Left lobe of liver (tissue), 2 donors: ENCODE measurements at regions not wholly inside any gene's neighbourhood (a gene's known extent, or its start where the extent isn't known, plus 50 kb on each side); places are given as distances from the start of the nearest gene placed in this dataset.

Experiments
- ATAC-seq: fragments of 200-7000 bp; cut with Tn5 transposase; one replicate; pipeline ENCODE4 v1.9.1; 2020; ENCODE audit warnings: mild to moderate bottlenecking, moderate library complexity
- DNase-seq: peaks from one replicate; pipeline ENCODE4 v3.0.0-alpha.2; 2020; ENCODE audit warnings: low spot score
- donor health status: DM: no; HTN: no; CAD: no; lungs with moderate emphysema.
- donor health status: DM: no; HTN: yes; CAD: no.

- ATAC-seq, result no peak
- DNase-seq, result no peak
Measured at GRCh38 chr6:23678626-23679025, 447.4 kb upstream of the NRSN1 start.

GRCh38 chr6:23681743-23682142, 444.3 kb upstream of the NRSN1 start:
- ATAC-seq (no peak), DNase-seq (no peak)

- ATAC-seq (no peak), DNase-seq (no peak)
Measured at GRCh38 chr6:23688650-23689049, 437.4 kb upstream of the NRSN1 start.

GRCh38 chr6:23690453-23691049, 435.5 kb upstream of the NRSN1 start:
- DNase-seq (no peak), ATAC-seq (no peak)

GRCh38 chr6:23692184-23692583, 433.8 kb upstream of the NRSN1 start:
- ATAC-seq, result no peak
- DNase-seq, result no peak

DNA sequence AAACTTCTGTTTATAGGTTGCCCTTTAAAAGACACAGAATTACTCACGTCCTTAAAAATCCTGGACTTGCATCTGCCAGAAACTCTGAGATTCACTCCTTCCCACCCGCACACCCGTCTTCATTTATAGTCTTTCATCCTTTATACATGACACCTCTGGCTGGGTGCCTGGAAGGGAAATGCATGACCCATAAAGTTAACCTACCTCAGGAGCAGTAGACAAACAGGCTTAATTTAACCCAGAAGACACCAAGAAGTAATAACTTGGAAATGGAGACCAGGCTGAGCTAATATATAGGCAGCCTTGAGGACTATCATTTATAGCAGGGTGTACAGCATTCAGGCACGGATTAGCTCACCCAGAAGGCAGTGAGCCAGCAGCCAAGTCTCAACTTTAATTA, 429.0 kb upstream of the NRSN1 start:
- ATAC-seq (no peak), DNase-seq (no peak)

- no peak for DNase-seq
- no peak for ATAC-seq
Measured at GRCh38 chr6:23704479-23705052, 421.4 kb upstream of the NRSN1 start.

- DNase-seq (no peak), ATAC-seq (no peak)
Measured at GRCh38 chr6:23705697-23706096, 420.3 kb upstream of the NRSN1 start.

GRCh38 chr6:23712756-23713155, 413.3 kb upstream of the NRSN1 start:
- DNase-seq (no peak), ATAC-seq (no peak)

DNA sequence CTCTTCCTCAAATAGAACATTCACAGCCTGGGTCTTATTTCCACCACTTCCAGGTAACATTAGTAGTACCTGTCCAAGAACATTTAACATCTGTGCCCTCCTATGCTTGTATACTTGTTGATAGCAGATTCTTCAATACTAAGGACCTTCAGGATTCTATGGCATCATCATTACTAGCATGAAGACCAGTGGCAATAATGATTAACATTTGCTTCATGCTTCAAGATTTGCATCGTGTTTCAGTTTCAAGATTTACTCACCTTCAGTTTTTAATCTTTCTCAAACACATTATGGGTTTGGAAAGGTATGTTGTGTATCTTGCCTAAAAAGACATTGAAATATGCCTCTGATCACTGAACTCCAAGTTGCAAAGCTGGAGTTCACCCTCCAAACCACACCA, 412.8 kb upstream of the NRSN1 start:
- no peak for ATAC-seq
- no peak for DNase-seq

DNA sequence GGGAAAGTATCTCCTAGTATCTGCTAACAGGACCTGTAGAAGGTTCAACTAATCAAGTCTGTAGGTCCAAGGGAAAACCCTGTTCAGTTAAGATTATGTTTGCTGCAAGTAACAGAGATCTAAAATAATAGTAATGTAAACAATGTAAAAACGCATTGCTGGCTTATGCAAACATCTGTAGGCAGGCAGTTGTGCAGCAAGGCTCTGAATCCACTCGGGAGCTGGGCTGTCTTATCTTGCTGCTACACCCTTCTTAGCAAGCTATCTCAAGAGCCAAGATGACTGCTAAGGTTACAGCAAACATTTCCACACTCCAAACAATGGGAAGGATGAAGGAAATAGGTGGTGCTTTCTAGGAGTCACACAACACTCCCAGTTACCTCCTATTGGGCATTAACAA, 397.3 kb upstream of the NRSN1 start:
- ATAC-seq (no peak), DNase-seq (no peak)

GRCh38 chr6:23731609-23732008, 394.4 kb upstream of the NRSN1 start:
- DNase-seq, result no peak

GRCh38 chr6:23732521-23732920, 393.5 kb upstream of the NRSN1 start:
- DNase-seq (no peak), ATAC-seq (no peak)

More at GRCh38 chr6:23731609-23732008, 394.4 kb upstream of the NRSN1 start:
- ATAC-seq, result no peak

DNA sequence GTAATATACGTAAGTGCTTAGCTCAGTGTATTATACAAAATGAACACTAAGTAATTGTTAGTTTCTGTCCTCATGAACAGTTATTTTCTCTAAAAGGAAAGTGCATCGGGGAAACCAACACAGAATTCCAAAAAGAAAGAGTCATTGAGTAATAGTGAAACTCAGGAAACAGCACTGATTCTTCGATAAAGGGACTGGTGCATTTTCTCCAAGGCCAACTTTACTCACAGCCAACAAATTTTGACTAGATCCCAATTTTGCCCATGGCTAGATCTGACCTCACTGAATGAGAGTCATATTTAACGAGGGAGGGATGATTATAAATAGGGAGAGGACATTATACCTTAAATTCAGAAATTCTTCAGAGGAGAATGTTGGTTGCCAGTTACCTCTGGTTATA, 390.9 kb upstream of the NRSN1 start:
- ATAC-seq (no peak), DNase-seq (no peak)

DNA sequence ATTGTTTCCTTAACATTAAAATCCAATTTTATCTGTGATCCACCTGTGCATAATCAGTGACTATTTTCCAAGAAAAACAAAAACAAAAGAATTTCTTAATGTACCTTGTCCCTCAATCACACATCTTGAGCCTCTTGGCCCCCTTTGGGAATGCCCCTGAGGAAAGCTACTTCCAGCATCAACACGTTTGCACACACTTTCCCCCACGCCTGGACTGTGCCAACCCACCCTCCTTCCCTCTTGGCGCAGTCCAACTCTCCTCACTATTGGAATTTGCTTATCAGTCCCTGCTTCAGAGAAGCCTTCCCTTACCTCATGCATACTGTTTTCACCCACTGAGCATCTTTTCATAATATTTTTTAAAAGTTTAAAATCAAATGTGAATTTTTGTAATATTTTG, 389.4 kb upstream of the NRSN1 start:
- no peak for ATAC-seq
- DNase-seq, result no peak

- no peak for ATAC-seq
- DNase-seq, result no peak
Measured at GRCh38 chr6:23747239-23747638, 378.8 kb upstream of the NRSN1 start.

DNA sequence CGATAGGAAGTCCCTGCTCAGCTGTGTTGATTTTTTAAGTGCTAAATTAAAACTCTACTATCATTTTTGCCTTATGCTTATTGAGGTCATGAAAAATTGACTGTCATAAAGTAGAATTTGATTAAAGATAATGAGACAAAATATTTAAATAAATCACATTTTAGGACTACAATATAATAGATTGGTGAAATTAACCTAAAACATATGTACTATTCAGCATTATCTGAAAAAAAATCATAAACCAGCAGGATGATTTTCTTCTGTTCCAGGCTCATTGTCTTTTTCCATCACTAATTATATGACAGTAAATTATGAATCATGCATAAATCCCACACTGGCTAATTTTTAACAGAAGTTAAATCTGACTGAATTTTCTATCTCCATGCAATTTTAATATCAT, 373.6 kb upstream of the NRSN1 start:
- DNase-seq (no peak), ATAC-seq (no peak)

- DNase-seq (no peak), ATAC-seq (no peak)
Measured at GRCh38 chr6:23754197-23754596, 371.8 kb upstream of the NRSN1 start.

GRCh38 chr6:23775127-23775526, 350.9 kb upstream of the NRSN1 start:
- ATAC-seq (no peak), DNase-seq (no peak)

DNA sequence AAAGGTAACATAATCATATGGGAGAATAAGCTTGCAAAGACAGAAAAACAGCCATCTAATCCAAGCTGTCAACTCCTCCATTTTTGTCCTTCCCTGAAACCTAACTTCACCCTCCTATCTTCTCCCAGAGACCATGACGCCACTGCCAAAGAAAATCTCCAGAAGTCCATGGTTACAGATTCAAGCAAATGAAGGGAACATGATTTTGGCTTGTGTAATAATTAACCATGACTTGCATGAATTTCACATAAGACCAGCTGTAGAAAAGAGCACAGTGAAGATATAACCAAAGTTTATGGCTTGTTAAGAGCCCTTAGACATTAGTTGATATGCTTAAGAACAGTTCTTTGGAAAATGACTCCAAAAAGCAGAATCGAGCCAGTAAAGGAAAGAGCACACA, 342.1 kb upstream of the NRSN1 start:
- ATAC-seq (no peak), DNase-seq (no peak)

DNA sequence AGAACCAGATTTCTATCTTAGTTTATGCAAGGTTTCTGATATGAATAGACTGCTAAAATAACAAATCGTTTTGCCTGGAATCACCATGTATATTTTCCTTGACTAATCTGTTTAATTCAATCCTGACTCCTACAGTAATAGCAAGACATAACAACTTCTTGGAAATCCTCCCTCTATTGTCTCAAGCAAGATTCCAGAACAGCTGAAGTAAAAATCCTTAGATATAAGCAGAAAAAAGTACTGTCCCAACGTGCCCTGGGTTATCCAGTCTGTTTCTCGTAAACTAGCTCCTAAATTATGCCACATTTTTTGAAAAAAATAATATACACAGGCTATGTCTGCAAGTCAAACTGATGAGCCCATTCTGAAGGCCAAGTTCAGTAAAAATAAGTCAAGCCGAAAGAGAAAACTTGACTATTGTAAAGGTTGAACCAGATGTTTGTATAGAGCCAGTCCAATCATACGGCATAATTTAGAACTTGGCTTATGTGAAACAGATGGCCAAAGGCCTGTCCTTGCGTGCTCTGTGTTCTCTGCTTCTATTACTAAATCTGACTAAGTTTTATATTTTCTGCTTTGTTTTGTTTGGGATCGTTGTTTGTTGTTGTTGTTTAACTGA, 341.6 kb upstream of the NRSN1 start:
- ATAC-seq (no peak), DNase-seq (no peak)

GRCh38 chr6:23790756-23791155, 335.3 kb upstream of the NRSN1 start:
- ATAC-seq, result no peak

GRCh38 chr6:23797041-23797440, 329.0 kb upstream of the NRSN1 start:
- ATAC-seq (no peak), DNase-seq (no peak)

More at GRCh38 chr6:23790756-23791155, 335.3 kb upstream of the NRSN1 start:
- DNase-seq, result no peak
